ENCODE measurements at regions not wholly inside any gene's neighbourhood (a gene's known extent, or its start where the extent isn't known, plus 50 kb on each side); places are given as distances from the start of the nearest gene placed in this dataset.

GRCh38 chr22:27625769-27626674 lies 175.5 kb downstream of the MN1 start:
- no peak for FAIRE-seq

GRCh38 chr22:27626675-27627443 lies 174.7 kb downstream of the MN1 start:
- Histone ChIP-seq H3K9ac (ENCODE audit: control insufficient read depth, extremely low read depth, insufficient read depth, low read length) (no peak overlapping the region), H3K9me3 (ENCODE audit: control insufficient read depth, low read depth, low read length) (no peaks in the 10 kb centered on the region), H3K9me1 (ENCODE audit: control insufficient read depth, extremely low read depth, insufficient read depth, low read length) (no peaks in the 10 kb centered on the region), H4K20me1 (ENCODE audit: control insufficient read depth, extremely low read depth, insufficient read depth, low read length) (no peaks in the 10 kb centered on the region), H3K4me2 (ENCODE audit: control insufficient read depth, extremely low read depth, insufficient read depth, low read depth, low read length) (no peak overlapping the region), H3K4me3 (ENCODE audit: control insufficient read depth in 2 of 3, extremely low read depth in 1 of 3, insufficient read depth in 2 of 3, low read depth in 1 of 3, low read length in 3 of 3) (no peak overlapping the region), H3K4me1 (ENCODE audit: control insufficient read depth, extremely low read depth, insufficient read depth, low read length) (peaks cover 10% of the 10 kb centered on the region), H3K79me2 (ENCODE audit: control insufficient read depth, insufficient read depth, low read length) (no peaks in the 10 kb centered on the region), H3K27me3 (ENCODE audit: control insufficient read depth, extremely low read depth, insufficient read depth, low read length) (no peaks in the 10 kb centered on the region), H3K36me3 (ENCODE audit: control insufficient read depth in 2 of 2, extremely low read depth in 1 of 2, insufficient read depth in 2 of 2, low read length in 2 of 2) (no peaks in the 10 kb centered on the region), H2AFZ (ENCODE audit: control insufficient read depth, low read length) (peak overlapping the region; percentile 80), H3K27ac (ENCODE audit: control insufficient read depth, insufficient read depth, low read length) (no peak overlapping the region)
- DNase-seq (ENCODE audit: low read depth, low spot score) (no peak), FAIRE-seq (no peak)
- no peak for TF ChIP-seq CTCF (optimal IDR thresholded peaks at IDR 0.05 in 1 of 3, IDR thresholded peaks at IDR 0.05 in 1 of 3, conservative IDR thresholded peaks at IDR 0.05 in 1 of 3; ENCODE audit: extremely low read depth in 1 of 3, insufficient read depth in 2 of 3, low read length in 3 of 3)
- dilution Hi-C loops (cut with MboI; ENCODE audit: extremely low pct_ligation_motif_present, low sequenced_read_pairs): no loop called here

More at GRCh38 chr22:27625769-27626674, 175.5 kb downstream of the MN1 start:
- Histone ChIP-seq H3K4me2 (ENCODE audit: control insufficient read depth, extremely low read depth, insufficient read depth, low read depth, low read length) (no peak overlapping the region), H3K4me1 (ENCODE audit: control insufficient read depth, extremely low read depth, insufficient read depth, low read length) (peaks cover 10% of the 10 kb centered on the region), H2AFZ (ENCODE audit: control insufficient read depth, low read length) (no peak overlapping the region), H3K9me1 (ENCODE audit: control insufficient read depth, extremely low read depth, insufficient read depth, low read length) (no peaks in the 10 kb centered on the region), H3K9ac (ENCODE audit: control insufficient read depth, extremely low read depth, insufficient read depth, low read length) (no peak overlapping the region), H4K20me1 (ENCODE audit: control insufficient read depth, extremely low read depth, insufficient read depth, low read length) (no peaks in the 10 kb centered on the region), H3K36me3 (ENCODE audit: control insufficient read depth in 2 of 2, extremely low read depth in 1 of 2, insufficient read depth in 2 of 2, low read length in 2 of 2) (no peaks in the 10 kb centered on the region), H3K79me2 (ENCODE audit: control insufficient read depth, insufficient read depth, low read length) (no peaks in the 10 kb centered on the region), H3K27ac (ENCODE audit: control insufficient read depth, insufficient read depth, low read length) (no peak overlapping the region), H3K4me3 (ENCODE audit: control insufficient read depth in 2 of 3, extremely low read depth in 1 of 3, insufficient read depth in 2 of 3, low read depth in 1 of 3, low read length in 3 of 3) (no peak overlapping the region), H3K27me3 (ENCODE audit: control insufficient read depth, extremely low read depth, insufficient read depth, low read length) (no peaks in the 10 kb centered on the region), H3K9me3 (ENCODE audit: control insufficient read depth, low read depth, low read length) (no peaks in the 10 kb centered on the region)
- DNase-seq (ENCODE audit: low read depth, low spot score): no peak
- dilution Hi-C loops (cut with MboI; ENCODE audit: extremely low pct_ligation_motif_present, low sequenced_read_pairs): no loop called here
- no peak for TF ChIP-seq EZH2 (IDR thresholded peaks at IDR 0.05; ENCODE audit: low read length)
- TF ChIP-seq CTCF (optimal IDR thresholded peaks at IDR 0.05 in 1 of 3, IDR thresholded peaks at IDR 0.05 in 1 of 3, conservative IDR thresholded peaks at IDR 0.05 in 1 of 3; ENCODE audit: extremely low read depth in 1 of 3, insufficient read depth in 2 of 3, low read length in 3 of 3): no peak

Data from keratinocyte (primary cell).